ENCODE measurements at regions not wholly inside any gene's neighbourhood (a gene's known extent, or its start where the extent isn't known, plus 50 kb on each side); places are given as distances from the start of the nearest gene placed in this dataset.

GRCh38 chr5:71830681-71831539 lies 111.8 kb downstream of the CARTPT start:
- Histone ChIP-seq H3K4me1 (ENCODE audit: low read depth, poor library complexity, severe bottlenecking) (no peaks in the 10 kb centered on the region), H3K9ac (no peak overlapping the region), H3K27me3 (ENCODE audit: insufficient read depth, low read depth) (no peaks in the 10 kb centered on the region), H3K79me2 (ENCODE audit: insufficient read depth, low read depth) (no peaks in the 10 kb centered on the region), H3K4me3 (IDR thresholded peaks at IDR 0.05; ENCODE audit: insufficient read depth, low read depth, low read length) (no peak overlapping the region), H2AFZ (ENCODE audit: low read depth) (no peak overlapping the region), H3K36me3 (ENCODE audit: insufficient read depth) (no peaks in the 10 kb centered on the region), H3K4me2 (no peak overlapping the region), H3K27ac (no peak overlapping the region), H4K20me1 (ENCODE audit: insufficient read depth) (no peaks in the 10 kb centered on the region)
- TF ChIP-seq, protein P1, sequence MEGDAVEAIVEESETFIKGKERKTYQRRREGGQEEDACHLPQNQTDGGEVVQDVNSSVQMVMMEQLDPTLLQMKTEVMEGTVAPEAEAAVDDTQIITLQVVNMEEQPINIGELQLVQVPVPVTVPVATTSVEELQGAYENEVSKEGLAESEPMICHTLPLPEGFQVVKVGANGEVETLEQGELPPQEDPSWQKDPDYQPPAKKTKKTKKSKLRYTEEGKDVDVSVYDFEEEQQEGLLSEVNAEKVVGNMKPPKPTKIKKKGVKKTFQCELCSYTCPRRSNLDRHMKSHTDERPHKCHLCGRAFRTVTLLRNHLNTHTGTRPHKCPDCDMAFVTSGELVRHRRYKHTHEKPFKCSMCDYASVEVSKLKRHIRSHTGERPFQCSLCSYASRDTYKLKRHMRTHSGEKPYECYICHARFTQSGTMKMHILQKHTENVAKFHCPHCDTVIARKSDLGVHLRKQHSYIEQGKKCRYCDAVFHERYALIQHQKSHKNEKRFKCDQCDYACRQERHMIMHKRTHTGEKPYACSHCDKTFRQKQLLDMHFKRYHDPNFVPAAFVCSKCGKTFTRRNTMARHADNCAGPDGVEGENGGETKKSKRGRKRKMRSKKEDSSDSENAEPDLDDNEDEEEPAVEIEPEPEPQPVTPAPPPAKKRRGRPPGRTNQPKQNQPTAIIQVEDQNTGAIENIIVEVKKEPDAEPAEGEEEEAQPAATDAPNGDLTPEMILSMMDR (conservative IDR thresholded peaks at IDR 0.05; ENCODE audit: low read depth, low read length) = no peak

GRCh38 chr5:71832812-71833715 lies 114.0 kb downstream of the CARTPT start:
- Histone ChIP-seq H3K27ac (no peak overlapping the region), H2AFZ (ENCODE audit: low read depth) (no peak overlapping the region), H3K4me2 (no peak overlapping the region), H3K36me3 (ENCODE audit: insufficient read depth) (no peaks in the 10 kb centered on the region), H3K27me3 (ENCODE audit: insufficient read depth, low read depth) (no peaks in the 10 kb centered on the region), H3K4me1 (ENCODE audit: low read depth, poor library complexity, severe bottlenecking) (no peaks in the 10 kb centered on the region), H3K4me3 (IDR thresholded peaks at IDR 0.05; ENCODE audit: insufficient read depth, low read depth, low read length) (no peak overlapping the region), H3K9ac (no peak overlapping the region), H3K79me2 (ENCODE audit: insufficient read depth, low read depth) (no peaks in the 10 kb centered on the region), H4K20me1 (ENCODE audit: insufficient read depth) (no peaks in the 10 kb centered on the region)
- TF ChIP-seq, protein P1 (conservative IDR thresholded peaks at IDR 0.05; ENCODE audit: low read depth, low read length) = no peak

DNA sequence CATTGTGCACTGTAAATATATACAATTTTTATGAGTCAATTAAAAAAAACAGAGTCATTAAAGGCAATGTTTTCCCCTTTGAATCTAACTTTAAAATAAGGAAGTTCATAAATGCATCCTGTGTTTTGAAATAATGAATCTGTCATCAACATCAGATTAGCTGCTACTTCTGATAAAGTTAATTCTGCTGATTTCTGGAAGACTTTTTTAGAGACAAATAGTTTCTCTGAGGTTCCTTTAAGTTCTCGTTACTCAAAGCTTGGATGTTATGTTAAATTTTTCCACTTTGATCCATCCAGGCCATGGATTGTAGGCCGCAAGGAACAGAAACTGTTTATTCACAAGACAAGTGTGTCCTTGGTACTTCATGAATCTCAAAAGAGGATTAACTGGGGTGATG lies 115.5 kb downstream of the CARTPT start:
- no peaks in the 10 kb centered on the region for H3K27me3 ChIP-seq (ENCODE audit: insufficient read depth, low read depth)
- H3K4me2 ChIP-seq = no peak overlapping the region
- H3K79me2 ChIP-seq (ENCODE audit: insufficient read depth, low read depth) = no peaks in the 10 kb centered on the region
- no peaks in the 10 kb centered on the region for H3K36me3 ChIP-seq (ENCODE audit: insufficient read depth)
- H3K9ac ChIP-seq = no peak overlapping the region
- H3K4me3 ChIP-seq (IDR thresholded peaks at IDR 0.05; ENCODE audit: insufficient read depth, low read depth, low read length) = no peak overlapping the region
- no peak overlapping the region for H2AFZ ChIP-seq (ENCODE audit: low read depth)
- no peak overlapping the region for H3K27ac ChIP-seq
- TF ChIP-seq, protein P1 (conservative IDR thresholded peaks at IDR 0.05; ENCODE audit: low read depth, low read length) = no peak
- no peaks in the 10 kb centered on the region for H3K4me1 ChIP-seq (ENCODE audit: low read depth, poor library complexity, severe bottlenecking)
- H4K20me1 ChIP-seq (ENCODE audit: insufficient read depth) = no peaks in the 10 kb centered on the region

DNA sequence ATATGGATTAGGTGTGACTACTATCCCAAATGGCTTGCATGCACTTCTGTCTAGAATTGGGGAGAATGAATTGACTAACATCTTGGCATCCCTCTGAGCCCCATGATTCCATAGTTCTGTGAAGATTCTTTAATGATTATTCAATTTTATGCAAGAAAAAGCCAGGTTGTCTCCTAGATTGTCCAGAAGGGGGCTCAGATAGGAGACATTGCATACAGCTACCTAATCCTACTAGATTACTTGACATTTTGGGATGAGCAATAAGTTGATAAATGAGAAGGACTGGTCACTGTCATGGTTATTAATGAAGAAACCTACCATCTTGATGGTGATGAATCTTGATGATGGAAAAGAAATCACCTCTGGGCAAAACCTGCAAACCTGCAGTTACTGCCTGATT lies 117.0 kb downstream of the CARTPT start:
- Histone ChIP-seq H3K79me2 (ENCODE audit: insufficient read depth, low read depth) (no peaks in the 10 kb centered on the region), H3K27ac (no peak overlapping the region), H4K20me1 (ENCODE audit: insufficient read depth) (no peaks in the 10 kb centered on the region), H3K4me1 (ENCODE audit: low read depth, poor library complexity, severe bottlenecking) (no peaks in the 10 kb centered on the region), H3K4me3 (IDR thresholded peaks at IDR 0.05; ENCODE audit: insufficient read depth, low read depth, low read length) (no peak overlapping the region), H3K27me3 (ENCODE audit: insufficient read depth, low read depth) (no peaks in the 10 kb centered on the region), H3K4me2 (no peak overlapping the region), H3K36me3 (ENCODE audit: insufficient read depth) (no peaks in the 10 kb centered on the region), H2AFZ (ENCODE audit: low read depth) (no peak overlapping the region), H3K9ac (no peak overlapping the region)
- TF ChIP-seq, protein P1 (conservative IDR thresholded peaks at IDR 0.05; ENCODE audit: low read depth, low read length) = 0 out of 2 replicates have a peak, but pooled peaks have one; percentile 22

All from KMS-11 (cell line).